B cell (primary cell): ENCODE measurements at regions not wholly inside any gene's neighbourhood (a gene's known extent, or its start where the extent isn't known, plus 50 kb on each side); places are given as distances from the start of the nearest gene placed in this dataset.
"Not testable (repeated sequence)": the region's sequence is repeated elsewhere in the genome, so short reads cannot be mapped to it uniquely, and the experiment has no call there.

Experiments
- ATAC-seq: fragments of 200-7000 bp; cut with Tn5 transposase; one replicate; pipeline ENCODE4 v1.10.0; 2021; ENCODE audit warnings: low read depth, mild to moderate bottlenecking, moderate number of reproducible peaks, moderate library complexity
- CTCF ChIA-PET: fragments of 350-600 bp; sonication (Branson Sonifier 250); formaldehyde crosslinking; loops from one replicate; lab custom pipeline; 2021; ENCODE audit warnings: antibody characterized with exemption, inconsistent platforms; lab: Charles Lee
- POLR2A ChIA-PET: fragments of 350-600 bp; sonication (Branson Sonifier 250); formaldehyde crosslinking; loops from one replicate; lab custom pipeline; 2021; ENCODE audit warnings: antibody characterized with exemption; lab: Charles Lee
- DNase-seq: peaks from one replicate; pipeline ENCODE4 v3.0.0; 2013
- H2AFZ ChIP-seq: 2 replicates; pipeline ENCODE4 v1.6.1; 2012; ENCODE audit warnings: mild to moderate bottlenecking, low read depth, low read length; ENCODE audit not compliant: insufficient read depth, poor library complexity, severe bottlenecking
- H3K27ac ChIP-seq, 2 donors: 1 replicate in 1 of 2; 2 replicates in 1 of 2; pipeline ENCODE4 v1.5.1; 2012 to 2013; ENCODE audit warnings: low read length in 2 of 2, mild to moderate bottlenecking in 2 of 2, moderate library complexity in 1 of 2
- H3K27me3 ChIP-seq, 4 experiments: fragments of 200-600 bp in 1 of 4; sonication (generic) in 1 of 4; replicated peaks in 1 of 4; 1 replicate in 2 of 4; 2 replicates in 2 of 4; pipeline versions ENCODE4 v1.6.1 to v1.7.0; 2013 to 2016; ENCODE audit warnings: low read length in 3 of 4, mild to moderate bottlenecking in 2 of 4, mixed read lengths in 1 of 4, moderate library complexity in 1 of 4; ENCODE audit not compliant: insufficient read depth in 4 of 4, control insufficient read depth in 3 of 4; ENCODE audit errors: control extremely low read depth in 1 of 4
- H3K36me3 ChIP-seq, 2 experiments: replicated peaks in 1 of 2; 1 replicate in 1 of 2; 2 replicates in 1 of 2; pipeline versions ENCODE4 v1.6.1 to v1.7.1; 2013; ENCODE audit warnings: low read length in 1 of 2; ENCODE audit not compliant: insufficient read depth in 2 of 2, control insufficient read depth in 1 of 2; ENCODE audit errors: control extremely low read depth in 1 of 2, extremely low read depth in 1 of 2
- H3K4me1 ChIP-seq, 2 donors: fragments of 200-600 bp in 1 of 2; sonication (generic) in 1 of 2; 1 replicate in 1 of 2; 2 replicates in 1 of 2; pipeline versions ENCODE4 v1.5.1 to v1.6.1; 2013 to 2017; ENCODE audit warnings: low read length in 2 of 2; ENCODE audit not compliant: control insufficient read depth in 2 of 2, insufficient read depth in 2 of 2
- H3K4me2 ChIP-seq: replicated peaks from 2 replicates; pipeline ENCODE3; 2012; ENCODE audit warnings: mild to moderate bottlenecking, low read depth, low read length; ENCODE audit not compliant: poor library complexity, severe bottlenecking
- H3K4me3 ChIP-seq, 5 experiments: fragments of 200-600 bp in 1 of 5; sonication (generic) in 1 of 5; 1 replicate in 3 of 5; 2 replicates in 2 of 5; pipeline versions ENCODE4 v1.5.1 to v1.7.0; 2011 to 2016; ENCODE audit warnings: low read length in 4 of 5, mild to moderate bottlenecking in 4 of 5, low read depth in 2 of 5, control low read depth in 1 of 5, moderate library complexity in 1 of 5; ENCODE audit not compliant: insufficient read depth in 1 of 5; ENCODE audit errors: control extremely low read depth in 1 of 5, extremely low read depth in 1 of 5
- H3K79me2 ChIP-seq: fragments of 200-600 bp; sonication (generic); one replicate; pipeline ENCODE4 v1.6.0; 2016; ENCODE audit warnings: low read length; ENCODE audit not compliant: control insufficient read depth, insufficient read depth
- H3K9ac ChIP-seq: fragments of 200-600 bp; sonication (generic); 2 replicates; pipeline ENCODE4 v1.6.1; 2017; ENCODE audit warnings: mild to moderate bottlenecking, low read length, moderate library complexity
- H3K9me3 ChIP-seq, 3 donors: one replicate each; pipeline versions ENCODE4 v1.6.1 to v1.7.1; 2013; ENCODE audit warnings: low read length in 2 of 3; ENCODE audit not compliant: control insufficient read depth in 2 of 3, insufficient read depth in 1 of 3; ENCODE audit errors: control extremely low read depth in 1 of 3
- H4K20me1 ChIP-seq: 2 replicates; pipeline ENCODE4 v1.6.0; 2012; ENCODE audit warnings: mild to moderate bottlenecking, low read length; ENCODE audit not compliant: insufficient read depth, control insufficient read depth, poor library complexity, severe bottlenecking
- H3K27ac Mint-ChIP-seq: one replicate; pipeline ENCODE4 v1.8.0; 2021; ENCODE audit warnings: mixed read lengths
- H3K27me3 Mint-ChIP-seq: one replicate; pipeline ENCODE4 v1.8.0; 2021; ENCODE audit warnings: mixed read lengths
- H3K4me1 Mint-ChIP-seq: one replicate; pipeline ENCODE4 v1.8.0; 2021; ENCODE audit warnings: mixed read lengths
- H3K4me3 Mint-ChIP-seq: one replicate; pipeline ENCODE4 v1.8.0; 2021; ENCODE audit warnings: mixed read lengths
- H3K9me3 Mint-ChIP-seq: one replicate; pipeline ENCODE4 v1.8.0; 2022; ENCODE audit warnings: mixed read lengths; ENCODE audit not compliant: insufficient read depth
- EZH2 ChIP-seq: IDR thresholded peaks from 2 replicates; pipeline ENCODE4 v1.6.1; 2012; ENCODE audit warnings: borderline replicate concordance, low read depth, mild to moderate bottlenecking, moderate library complexity, low read length; ENCODE audit not compliant: insufficient read depth, poor library complexity, severe bottlenecking
- WGBS: methylation state at CpG from one replicate; pipeline ENCODE4 v1.1.5; 2013; ENCODE audit warnings: missing lambda C conversion rate; ENCODE audit not compliant: insufficient coverage; 5-methylcytosine and 5-hydroxymethylcytosine counted together
- intact Hi-C: fragments of 100-400 bp; cut with micrococcal nuclease; formaldehyde crosslinking; loops from one replicate; pipeline ENCODE4 v1.10.0; 2022
- TF ChIP-seq, protein P1 (sequence below): fragments of 200-600 bp; IDR thresholded peaks from one replicate; pipeline ENCODE4 v1.8.0; 2022; ENCODE audit warnings: antibody characterized with exemption, mild to moderate bottlenecking

DNA sequence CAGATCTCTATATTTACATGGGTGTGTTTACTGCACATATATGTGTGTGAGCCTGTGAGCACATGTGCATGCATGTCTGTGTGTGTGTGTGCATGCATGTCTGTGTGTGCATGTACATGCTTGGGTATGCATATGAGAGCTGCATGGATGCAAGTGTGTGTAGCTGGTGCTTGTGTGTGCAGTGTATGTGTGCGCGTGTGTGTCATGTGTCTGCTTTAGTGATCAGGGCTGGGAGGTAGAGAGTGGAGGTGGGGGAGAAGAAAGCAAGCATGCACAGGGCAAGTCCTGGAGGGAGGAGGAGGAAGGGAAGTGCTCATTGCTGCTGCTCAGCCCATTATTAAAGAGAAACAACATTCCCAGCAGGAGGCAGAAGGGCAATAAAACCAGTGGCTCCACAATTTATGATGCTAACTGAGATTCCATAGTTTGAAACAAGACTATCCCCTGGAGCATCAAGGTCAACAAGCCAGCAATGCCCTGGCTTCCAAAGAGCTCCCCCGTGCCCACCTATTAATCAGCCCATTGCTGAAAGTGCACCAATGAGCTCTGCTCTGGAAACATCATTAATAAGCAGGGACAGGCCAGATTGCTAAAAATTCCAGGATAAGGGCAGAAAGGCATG lies 414.0 kb downstream of the MAFB start:
- intact Hi-C loops: no loop called here
- Mint-ChIP-seq H3K4me3 (no peak overlapping the region), H3K27me3 (peaks cover 6% of the 10 kb centered on the region), H3K9me3 (no peaks in the 10 kb centered on the region), H3K4me1 (no peaks in the 10 kb centered on the region), H3K27ac (no peak overlapping the region)
- Histone ChIP-seq H3K9me3 (no peaks in the 10 kb centered on the region), H3K79me2 (no peaks in the 10 kb centered on the region), H3K9ac (no peak overlapping the region), H2AFZ (no peak overlapping the region), H3K4me3 (no peak overlapping the region), H3K4me2 (no peak overlapping the region), H3K27ac (no peak overlapping the region), H3K4me1 (no peaks in the 10 kb centered on the region), H4K20me1 (no peaks in the 10 kb centered on the region), H3K36me3 (no peaks in the 10 kb centered on the region), H3K27me3 (no peaks in the 10 kb centered on the region)
- TF ChIP-seq, protein P1, sequence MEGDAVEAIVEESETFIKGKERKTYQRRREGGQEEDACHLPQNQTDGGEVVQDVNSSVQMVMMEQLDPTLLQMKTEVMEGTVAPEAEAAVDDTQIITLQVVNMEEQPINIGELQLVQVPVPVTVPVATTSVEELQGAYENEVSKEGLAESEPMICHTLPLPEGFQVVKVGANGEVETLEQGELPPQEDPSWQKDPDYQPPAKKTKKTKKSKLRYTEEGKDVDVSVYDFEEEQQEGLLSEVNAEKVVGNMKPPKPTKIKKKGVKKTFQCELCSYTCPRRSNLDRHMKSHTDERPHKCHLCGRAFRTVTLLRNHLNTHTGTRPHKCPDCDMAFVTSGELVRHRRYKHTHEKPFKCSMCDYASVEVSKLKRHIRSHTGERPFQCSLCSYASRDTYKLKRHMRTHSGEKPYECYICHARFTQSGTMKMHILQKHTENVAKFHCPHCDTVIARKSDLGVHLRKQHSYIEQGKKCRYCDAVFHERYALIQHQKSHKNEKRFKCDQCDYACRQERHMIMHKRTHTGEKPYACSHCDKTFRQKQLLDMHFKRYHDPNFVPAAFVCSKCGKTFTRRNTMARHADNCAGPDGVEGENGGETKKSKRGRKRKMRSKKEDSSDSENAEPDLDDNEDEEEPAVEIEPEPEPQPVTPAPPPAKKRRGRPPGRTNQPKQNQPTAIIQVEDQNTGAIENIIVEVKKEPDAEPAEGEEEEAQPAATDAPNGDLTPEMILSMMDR: no peak
- TF ChIP-seq EZH2: no peak
- DNase-seq: no peak
- CTCF ChIA-PET: no interaction called here
- 80% methylated on average over 2 of the region's 3 CpGs for WGBS
- POLR2A ChIA-PET: no interaction called here
- ATAC-seq: no peak

DNA sequence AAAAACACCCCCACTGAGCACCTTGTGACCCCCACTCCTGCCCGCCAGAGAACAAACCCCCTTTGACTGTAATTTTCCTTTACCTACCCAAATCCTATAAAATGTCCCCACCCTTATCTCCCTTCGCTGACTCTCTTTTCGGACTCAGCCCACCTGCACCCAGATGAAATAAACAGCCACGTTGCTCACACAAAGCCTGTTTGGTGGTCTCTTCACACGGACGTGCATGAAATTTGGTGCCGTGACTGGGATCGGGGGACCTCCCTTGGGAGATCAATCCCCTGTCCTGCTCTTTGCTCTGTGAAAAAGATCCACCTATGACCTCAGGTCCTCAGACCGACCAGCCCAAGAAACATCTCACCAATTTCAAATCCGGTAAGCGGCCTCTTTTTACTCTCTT lies 419.8 kb downstream of the MAFB start:
- H4K20me1 ChIP-seq, H3K9me3 ChIP-seq, H3K4me1 Mint-ChIP-seq, H3K27ac Mint-ChIP-seq, H3K27me3 Mint-ChIP-seq, H3K4me2 ChIP-seq, DNase-seq, H3K36me3 ChIP-seq, ATAC-seq, H3K9ac ChIP-seq, H3K4me1 ChIP-seq, H3K4me3 Mint-ChIP-seq, CTCF ChIA-PET, H3K79me2 ChIP-seq, H3K27ac ChIP-seq, H3K9me3 Mint-ChIP-seq, H3K4me3 ChIP-seq, H2AFZ ChIP-seq, H3K27me3 ChIP-seq, intact Hi-C loops, POLR2A ChIA-PET: not testable (repeated sequence)
- 81% methylated on average over 7 of the region's 11 CpGs for WGBS
